ENCODE measurements at regions not wholly inside any gene's neighbourhood (a gene's known extent, or its start where the extent isn't known, plus 50 kb on each side); places are given as distances from the start of the nearest gene placed in this dataset.

DNA sequence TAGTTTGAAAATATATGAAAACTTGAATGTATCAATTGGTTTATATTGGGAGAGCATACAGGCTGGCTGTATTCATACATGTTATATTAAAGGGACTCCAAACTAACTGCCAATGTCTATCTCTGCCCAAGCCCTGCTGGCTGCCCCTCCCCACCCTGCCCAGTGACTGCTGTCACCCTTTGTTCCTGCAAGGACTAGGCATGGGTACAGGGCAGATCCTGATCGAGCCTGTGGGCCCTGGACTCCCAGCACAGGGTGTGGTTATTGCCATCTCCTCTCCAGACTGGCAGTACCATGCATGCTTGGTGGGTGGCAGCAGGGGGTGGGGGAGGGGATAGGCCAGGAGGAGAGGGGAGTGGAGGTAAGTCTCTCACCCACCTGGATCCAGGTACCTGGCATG is 167.5 kb upstream of the RASGEF1B start:
- TF ChIP-seq, protein P1, sequence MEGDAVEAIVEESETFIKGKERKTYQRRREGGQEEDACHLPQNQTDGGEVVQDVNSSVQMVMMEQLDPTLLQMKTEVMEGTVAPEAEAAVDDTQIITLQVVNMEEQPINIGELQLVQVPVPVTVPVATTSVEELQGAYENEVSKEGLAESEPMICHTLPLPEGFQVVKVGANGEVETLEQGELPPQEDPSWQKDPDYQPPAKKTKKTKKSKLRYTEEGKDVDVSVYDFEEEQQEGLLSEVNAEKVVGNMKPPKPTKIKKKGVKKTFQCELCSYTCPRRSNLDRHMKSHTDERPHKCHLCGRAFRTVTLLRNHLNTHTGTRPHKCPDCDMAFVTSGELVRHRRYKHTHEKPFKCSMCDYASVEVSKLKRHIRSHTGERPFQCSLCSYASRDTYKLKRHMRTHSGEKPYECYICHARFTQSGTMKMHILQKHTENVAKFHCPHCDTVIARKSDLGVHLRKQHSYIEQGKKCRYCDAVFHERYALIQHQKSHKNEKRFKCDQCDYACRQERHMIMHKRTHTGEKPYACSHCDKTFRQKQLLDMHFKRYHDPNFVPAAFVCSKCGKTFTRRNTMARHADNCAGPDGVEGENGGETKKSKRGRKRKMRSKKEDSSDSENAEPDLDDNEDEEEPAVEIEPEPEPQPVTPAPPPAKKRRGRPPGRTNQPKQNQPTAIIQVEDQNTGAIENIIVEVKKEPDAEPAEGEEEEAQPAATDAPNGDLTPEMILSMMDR (IDR thresholded peaks at IDR 0.05), result no peak
- no peak for TF ChIP-seq ZFX (IDR thresholded peaks at IDR 0.05; ENCODE audit: borderline replicate concordance)

Data from 22Rv1 (cell line).